PC-3 (cell line): ENCODE measurements at regions not wholly inside any gene's neighbourhood (a gene's known extent, or its start where the extent isn't known, plus 50 kb on each side); places are given as distances from the start of the nearest gene placed in this dataset.

Experiments used
- ATAC-seq: fragments of 200-7000 bp; cut with Tn5 transposase; 2 replicates; pipeline ENCODE4 v1.9.1; 2020; ENCODE audit warnings: mild to moderate bottlenecking, moderate library complexity
- BruUV-seq: library from RNA; stranded (reverse); fragments of 400-500 nt; replicated peaks from 2 replicates; lab custom pipeline; 2021; lab: Mats Ljungman, UMichigan
- CTCF ChIA-PET: fragments of 300-600 bp; sonication (Branson Sonifier 250); formaldehyde crosslinking; loops from one replicate; lab custom pipeline; 2022; ENCODE audit warnings: antibody characterized with exemption; lab: Charles Lee
- POLR2A ChIA-PET: fragments of 300-600 bp; sonication (Branson Sonifier 250); formaldehyde crosslinking; loops from one replicate; lab custom pipeline; 2022; ENCODE audit warnings: antibody characterized with exemption; ENCODE audit not compliant: unreplicated experiment; lab: Charles Lee
- DNase-seq: peaks from one replicate; pipeline ENCODE4 v3.0.0-alpha.2; 2015
- H2AFZ ChIP-seq: fragments of 300-600 bp; sonication (generic); 2 replicates; pipeline ENCODE4 v1.6.0; 2016; ENCODE audit warnings: antibody characterized with exemption, low read length
- H3F3A ChIP-seq: fragments of 300-600 bp; sonication (generic); one replicate; pipeline ENCODE4 v1.6.0; 2017; ENCODE audit warnings: antibody characterized with exemption, low read length, control low read depth, mild to moderate bottlenecking; ENCODE audit not compliant: unreplicated experiment
- H3K27ac ChIP-seq: fragments of 300-600 bp; sonication (generic); 2 replicates; pipeline ENCODE4 v1.5.1; 2016; ENCODE audit warnings: mild to moderate bottlenecking, low read length
- H3K27me3 ChIP-seq: fragments of 300-600 bp; sonication (generic); 2 replicates; pipeline ENCODE4 v1.6.1; 2016; ENCODE audit warnings: low read length, mixed read lengths
- H3K36me3 ChIP-seq: fragments of 300-600 bp; sonication (generic); 2 replicates; pipeline ENCODE4 v1.6.1; 2016; ENCODE audit warnings: low read depth, mixed run types, low read length, mixed read lengths
- H3K4me1 ChIP-seq: fragments of 300-600 bp; sonication (generic); 2 replicates; pipeline ENCODE4 v1.5.1; 2016; ENCODE audit warnings: low read length; ENCODE audit not compliant: insufficient read depth
- H3K4me2 ChIP-seq: fragments of 300-600 bp; sonication (generic); 2 replicates; pipeline ENCODE4 v1.6.0; 2016; ENCODE audit warnings: low read length
- H3K4me3 ChIP-seq: fragments of 300-600 bp; sonication (generic); 2 replicates; pipeline ENCODE4 v1.5.1; 2016; ENCODE audit warnings: mild to moderate bottlenecking, low read length, mixed read lengths
- H3K79me2 ChIP-seq: fragments of 300-600 bp; sonication (generic); 2 replicates; pipeline ENCODE4 v1.6.1; 2017; ENCODE audit warnings: low read length, mixed read lengths
- H3K9ac ChIP-seq: fragments of 300-600 bp; sonication (generic); 2 replicates; pipeline ENCODE4 v1.6.0; 2016; ENCODE audit warnings: mild to moderate bottlenecking, low read length
- H3K9me2 ChIP-seq: fragments of 300-600 bp; sonication (generic); replicated peaks from 2 replicates; pipeline ENCODE4 v1.6.1; 2016; ENCODE audit warnings: mixed run types, low read length, mixed read lengths
- H3K9me3 ChIP-seq: fragments of 300-600 bp; sonication (generic); 2 replicates; pipeline ENCODE4 v1.6.1; 2016; ENCODE audit warnings: low read length, mixed read lengths
- H4K20me1 ChIP-seq: fragments of 300-600 bp; sonication (generic); 2 replicates; pipeline ENCODE4 v1.6.1; 2016; ENCODE audit warnings: low read length, mixed read lengths
- CTCF ChIP-seq: fragments of 300-600 bp; sonication (generic); conservative IDR thresholded peaks from 2 replicates; pipeline ENCODE4 v1.5.1; 2017; ENCODE audit warnings: antibody characterized with exemption, low read depth, mild to moderate bottlenecking, low read length
- EZH2 ChIP-seq: fragments of 300-600 bp; sonication (generic); IDR thresholded peaks from one replicate; pipeline ENCODE4 v1.6.1; 2017; ENCODE audit warnings: antibody characterized with exemption, mild to moderate bottlenecking, low read length; ENCODE audit not compliant: unreplicated experiment
- EZH2phosphoT487 ChIP-seq: fragments of 300-600 bp; sonication (generic); IDR thresholded peaks from 2 replicates; pipeline ENCODE4 v1.6.1; 2018; ENCODE audit warnings: mild to moderate bottlenecking, antibody characterized with exemption, low read length, borderline replicate concordance
- intact Hi-C: fragments of 100-400 bp; cut with micrococcal nuclease; formaldehyde crosslinking; loops from 2 replicates; pipeline ENCODE4 v1.9.0; 2023

- no peaks in the 10 kb centered on the region for H3K9me2 ChIP-seq
- H3F3A ChIP-seq = no peaks in the 10 kb centered on the region
- no peak overlapping the region for H3K9ac ChIP-seq
- peaks cover 11% of the 10 kb centered on the region for H3K27me3 ChIP-seq
- no peaks in the 10 kb centered on the region for H3K36me3 ChIP-seq
- intact Hi-C loops = loop anchor here (1.0 to 2.0 kb wide), 2 partner anchors 229 to 362 kb away; no protein-coding TSS in a partner anchor
- H3K79me2 ChIP-seq = no peaks in the 10 kb centered on the region
- BruUV-seq = no TSS peak
- DNase-seq = peak; percentile 64
- no peaks in the 10 kb centered on the region for H3K9me3 ChIP-seq
- CTCF ChIA-PET = no interaction called here
- H2AFZ ChIP-seq = no peak overlapping the region
- H3K4me1 ChIP-seq = no peaks in the 10 kb centered on the region
- POLR2A ChIA-PET = no interaction called here
- H4K20me1 ChIP-seq = no peaks in the 10 kb centered on the region
- TF ChIP-seq CTCF (peak; percentile 71), EZH2 (no peak), EZH2phosphoT487 (no peak)
- no peak for ATAC-seq
- H3K4me3 ChIP-seq = no peak overlapping the region
- H3K27ac ChIP-seq = no peak overlapping the region
- H3K4me2 ChIP-seq = no peak overlapping the region
Measured at GRCh38 chrX:30504309-30504708, 73.3 kb downstream of the TASL start.

GRCh38 chrX:30495468-30495867 is 82.1 kb downstream of the TASL start:
- H3K9me2 ChIP-seq = no peaks in the 10 kb centered on the region
- TF ChIP-seq EZH2 (no peak), EZH2phosphoT487 (no peak), CTCF (no peak)
- H3F3A ChIP-seq = no peaks in the 10 kb centered on the region
- intact Hi-C loops = no loop called here
- H3K9me3 ChIP-seq = no peaks in the 10 kb centered on the region
- H4K20me1 ChIP-seq = no peaks in the 10 kb centered on the region
- POLR2A ChIA-PET = no interaction called here
- CTCF ChIA-PET = no interaction called here
- no peaks in the 10 kb centered on the region for H3K27me3 ChIP-seq
- no peaks in the 10 kb centered on the region for H3K79me2 ChIP-seq
- H3K4me2 ChIP-seq = no peak overlapping the region
- ATAC-seq = no peak
- DNase-seq = no peak
- H3K4me3 ChIP-seq = no peak overlapping the region
- BruUV-seq = no TSS peak
- no peaks in the 10 kb centered on the region for H3K36me3 ChIP-seq
- H2AFZ ChIP-seq = no peak overlapping the region
- no peaks in the 10 kb centered on the region for H3K4me1 ChIP-seq
- no peak overlapping the region for H3K9ac ChIP-seq
- no peak overlapping the region for H3K27ac ChIP-seq

- H3K4me1 ChIP-seq = no peaks in the 10 kb centered on the region
- no peaks in the 10 kb centered on the region for H3K36me3 ChIP-seq
- H2AFZ ChIP-seq = no peak overlapping the region
- no peaks in the 10 kb centered on the region for H4K20me1 ChIP-seq
- no peaks in the 10 kb centered on the region for H3K79me2 ChIP-seq
- H3K4me2 ChIP-seq = no peak overlapping the region
- no peaks in the 10 kb centered on the region for H3K27me3 ChIP-seq
- TF ChIP-seq EZH2 (no peak), CTCF (no peak), EZH2phosphoT487 (no peak)
- DNase-seq (no peak), ATAC-seq (no peak)
- H3F3A ChIP-seq = no peaks in the 10 kb centered on the region
- H3K9ac ChIP-seq = no peak overlapping the region
- H3K4me3 ChIP-seq = no peak overlapping the region
- intact Hi-C loops = no loop called here
- H3K27ac ChIP-seq = no peak overlapping the region
- no peaks in the 10 kb centered on the region for H3K9me3 ChIP-seq
- POLR2A ChIA-PET = no interaction called here
- CTCF ChIA-PET = no interaction called here
- no TSS peak for BruUV-seq
- H3K9me2 ChIP-seq = no peaks in the 10 kb centered on the region
Measured at GRCh38 chrX:30493348-30493747, 84.2 kb downstream of the TASL start.
